Activated T-cell treated with anti-CD3 and anti-CD28 coated beads, Interleukin-2, amount 50 U/mL, for 24 hours (primary cell): ENCODE measurements at regions not wholly inside any gene's neighbourhood (a gene's known extent, or its start where the extent isn't known, plus 50 kb on each side); places are given as distances from the start of the nearest gene placed in this dataset.

Source experiments
- DNase-seq: peaks from one replicate; pipeline ENCODE4 v3.0.0-alpha.2; 2020
- H3K27ac Mint-ChIP-seq: 2 replicates; pipeline ENCODE4 v1.8.0; 2020; ENCODE audit warnings: mild to moderate bottlenecking, mixed read lengths
- H3K27me3 Mint-ChIP-seq: 2 replicates; pipeline ENCODE4 v1.8.0; 2020; ENCODE audit warnings: mixed read lengths
- H3K36me3 Mint-ChIP-seq: 2 replicates; pipeline ENCODE4 v1.8.0; 2020; ENCODE audit warnings: low read depth, mixed read lengths
- H3K4me1 Mint-ChIP-seq: 2 replicates; pipeline ENCODE4 v1.8.0; 2020; ENCODE audit warnings: low read depth, mixed read lengths
- H3K4me3 Mint-ChIP-seq: 2 replicates; pipeline ENCODE4 v1.8.0; 2020; ENCODE audit warnings: mild to moderate bottlenecking, moderate library complexity, mixed read lengths
- H3K9me3 Mint-ChIP-seq: 2 replicates; pipeline ENCODE4 v1.8.0; 2020; ENCODE audit warnings: mixed read lengths

GRCh38 chr2:59399126-59399525 lies 1154.3 kb downstream of the BCL11A start:
- Mint-ChIP-seq H3K27ac (no peak overlapping the region), H3K4me3 (no peak overlapping the region), H3K36me3 (no peaks in the 10 kb centered on the region), H3K9me3 (peaks cover 12% of the 10 kb centered on the region), H3K4me1 (no peaks in the 10 kb centered on the region), H3K27me3 (no peaks in the 10 kb centered on the region)
- DNase-seq: no peak

GRCh38 chr2:59398081-59398480 lies 1155.4 kb downstream of the BCL11A start:
- no peak overlapping the region for H3K4me3 Mint-ChIP-seq
- no peaks in the 10 kb centered on the region for H3K27me3 Mint-ChIP-seq
- H3K9me3 Mint-ChIP-seq: peaks cover 11% of the 10 kb centered on the region
- DNase-seq: no peak
- no peak overlapping the region for H3K27ac Mint-ChIP-seq
- no peaks in the 10 kb centered on the region for H3K4me1 Mint-ChIP-seq
- H3K36me3 Mint-ChIP-seq: no peaks in the 10 kb centered on the region

- peaks cover 8% of the 10 kb centered on the region for H3K9me3 Mint-ChIP-seq
- no peak overlapping the region for H3K4me3 Mint-ChIP-seq
- H3K27me3 Mint-ChIP-seq: no peaks in the 10 kb centered on the region
- H3K4me1 Mint-ChIP-seq: no peaks in the 10 kb centered on the region
- H3K27ac Mint-ChIP-seq: no peak overlapping the region
- no peak for DNase-seq
- no peaks in the 10 kb centered on the region for H3K36me3 Mint-ChIP-seq
These were observed 1154.0 kb upstream of the FANCL start for GRCh38 chr2:59395119-59395518.

GRCh38 chr2:59391896-59392295 lies 1150.8 kb upstream of the FANCL start:
- Mint-ChIP-seq H3K36me3 (no peaks in the 10 kb centered on the region), H3K27me3 (no peaks in the 10 kb centered on the region), H3K4me1 (no peaks in the 10 kb centered on the region)

GRCh38 chr2:59390581-59390980 lies 1149.5 kb upstream of the FANCL start:
- no peak overlapping the region for H3K4me3 Mint-ChIP-seq
- no peaks in the 10 kb centered on the region for H3K27me3 Mint-ChIP-seq
- no peak for DNase-seq
- no peaks in the 10 kb centered on the region for H3K36me3 Mint-ChIP-seq
- H3K9me3 Mint-ChIP-seq: peaks cover 5% of the 10 kb centered on the region
- no peaks in the 10 kb centered on the region for H3K4me1 Mint-ChIP-seq
- no peak overlapping the region for H3K27ac Mint-ChIP-seq

More at GRCh38 chr2:59391896-59392295, 1150.8 kb upstream of the FANCL start:
- Mint-ChIP-seq H3K9me3 (peaks cover 8% of the 10 kb centered on the region), H3K4me3 (no peak overlapping the region), H3K27ac (no peak overlapping the region)
- DNase-seq: no peak

- H3K27me3 Mint-ChIP-seq: no peaks in the 10 kb centered on the region
- peaks cover 5% of the 10 kb centered on the region for H3K9me3 Mint-ChIP-seq
- no peak overlapping the region for H3K27ac Mint-ChIP-seq
- H3K4me3 Mint-ChIP-seq: no peak overlapping the region
- no peaks in the 10 kb centered on the region for H3K4me1 Mint-ChIP-seq
- H3K36me3 Mint-ChIP-seq: no peaks in the 10 kb centered on the region
- DNase-seq: no peak
These were observed 1148.1 kb upstream of the FANCL start for GRCh38 chr2:59389240-59389639.

- DNase-seq: no peak
- H3K27ac Mint-ChIP-seq: no peak overlapping the region
- no peaks in the 10 kb centered on the region for H3K36me3 Mint-ChIP-seq
- H3K9me3 Mint-ChIP-seq: no peaks in the 10 kb centered on the region
- no peak overlapping the region for H3K4me3 Mint-ChIP-seq
- no peaks in the 10 kb centered on the region for H3K4me1 Mint-ChIP-seq
- no peaks in the 10 kb centered on the region for H3K27me3 Mint-ChIP-seq
These were observed 1144.8 kb upstream of the FANCL start for GRCh38 chr2:59385971-59386370.

- Mint-ChIP-seq H3K9me3 (peaks cover 6% of the 10 kb centered on the region), H3K27me3 (no peaks in the 10 kb centered on the region), H3K4me3 (no peak overlapping the region), H3K27ac (no peak overlapping the region), H3K36me3 (no peaks in the 10 kb centered on the region), H3K4me1 (no peaks in the 10 kb centered on the region)
- DNase-seq: no peak
These were observed 1142.3 kb upstream of the FANCL start for GRCh38 chr2:59383473-59383872.

GRCh38 chr2:59378127-59378526 lies 1137.0 kb upstream of the FANCL start:
- H3K4me1 Mint-ChIP-seq: no peaks in the 10 kb centered on the region
- H3K4me3 Mint-ChIP-seq: no peak overlapping the region
- H3K36me3 Mint-ChIP-seq: no peaks in the 10 kb centered on the region
- H3K9me3 Mint-ChIP-seq: peaks cover 6% of the 10 kb centered on the region
- no peak overlapping the region for H3K27ac Mint-ChIP-seq
- no peaks in the 10 kb centered on the region for H3K27me3 Mint-ChIP-seq
- DNase-seq: no peak

GRCh38 chr2:59366288-59366687 lies 1125.2 kb upstream of the FANCL start:
- H3K27ac Mint-ChIP-seq: no peak overlapping the region
- no peak for DNase-seq
- H3K9me3 Mint-ChIP-seq: no peaks in the 10 kb centered on the region
- H3K27me3 Mint-ChIP-seq: no peaks in the 10 kb centered on the region
- no peak overlapping the region for H3K4me3 Mint-ChIP-seq
- no peaks in the 10 kb centered on the region for H3K36me3 Mint-ChIP-seq
- H3K4me1 Mint-ChIP-seq: no peaks in the 10 kb centered on the region

GRCh38 chr2:59354498-59354897 lies 1113.4 kb upstream of the FANCL start:
- no peak overlapping the region for H3K4me3 Mint-ChIP-seq
- H3K9me3 Mint-ChIP-seq: no peaks in the 10 kb centered on the region
- H3K36me3 Mint-ChIP-seq: no peaks in the 10 kb centered on the region
- no peaks in the 10 kb centered on the region for H3K27me3 Mint-ChIP-seq
- no peak for DNase-seq
- no peak overlapping the region for H3K27ac Mint-ChIP-seq
- H3K4me1 Mint-ChIP-seq: no peaks in the 10 kb centered on the region

- no peak overlapping the region for H3K4me3 Mint-ChIP-seq
- H3K27ac Mint-ChIP-seq: no peak overlapping the region
- no peak for DNase-seq
- no peaks in the 10 kb centered on the region for H3K36me3 Mint-ChIP-seq
- H3K9me3 Mint-ChIP-seq: no peaks in the 10 kb centered on the region
- no peaks in the 10 kb centered on the region for H3K27me3 Mint-ChIP-seq
- H3K4me1 Mint-ChIP-seq: no peaks in the 10 kb centered on the region
These were observed 1112.3 kb upstream of the FANCL start for GRCh38 chr2:59353306-59353921.

GRCh38 chr2:59342166-59342565 lies 1101.0 kb upstream of the FANCL start:
- no peak overlapping the region for H3K4me3 Mint-ChIP-seq
- no peaks in the 10 kb centered on the region for H3K27me3 Mint-ChIP-seq
- H3K27ac Mint-ChIP-seq: no peak overlapping the region
- H3K4me1 Mint-ChIP-seq: no peaks in the 10 kb centered on the region
- no peaks in the 10 kb centered on the region for H3K36me3 Mint-ChIP-seq
- H3K9me3 Mint-ChIP-seq: no peaks in the 10 kb centered on the region
- DNase-seq: no peak

- Mint-ChIP-seq H3K36me3 (no peaks in the 10 kb centered on the region), H3K4me3 (no peak overlapping the region), H3K9me3 (no peaks in the 10 kb centered on the region), H3K27ac (no peak overlapping the region), H3K4me1 (no peaks in the 10 kb centered on the region), H3K27me3 (no peaks in the 10 kb centered on the region)
- DNase-seq: no peak
These were observed 1098.7 kb upstream of the FANCL start for GRCh38 chr2:59339837-59340207.

GRCh38 chr2:59339121-59339836 lies 1098.2 kb upstream of the FANCL start:
- Mint-ChIP-seq H3K4me3 (no peak overlapping the region), H3K27me3 (no peaks in the 10 kb centered on the region), H3K9me3 (peaks cover 2% of the 10 kb centered on the region), H3K36me3 (no peaks in the 10 kb centered on the region), H3K27ac (no peak overlapping the region), H3K4me1 (no peaks in the 10 kb centered on the region)
- DNase-seq: no peak
